ENCODE measurements at regions not wholly inside any gene's neighbourhood (a gene's known extent, or its start where the extent isn't known, plus 50 kb on each side); places are given as distances from the start of the nearest gene placed in this dataset.

DNA sequence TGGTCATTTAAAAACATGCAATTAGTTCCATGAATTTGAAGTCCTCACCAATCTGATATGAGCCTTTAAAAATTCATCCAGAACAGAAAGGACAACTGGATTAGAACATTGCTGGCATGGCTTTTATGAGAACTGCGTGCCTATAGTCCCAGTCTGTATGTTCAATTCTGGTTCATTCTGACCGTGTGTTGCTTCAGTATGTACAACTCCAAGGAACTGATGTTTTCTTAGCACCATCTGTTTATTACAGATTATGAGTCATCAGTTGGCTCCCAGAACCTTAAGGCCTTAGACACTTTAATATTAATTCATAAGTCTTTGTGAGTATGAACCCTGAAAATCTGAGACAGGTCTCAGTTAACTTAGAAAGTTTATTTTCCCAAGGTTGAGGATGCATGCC, 115.0 kb downstream of the CEP44 start:
- TF ChIP-seq LEF1 (IDR thresholded peaks at IDR 0.05; ENCODE audit: borderline replicate concordance): no peak
- TF ChIP-seq TARDBP (IDR thresholded peaks at IDR 0.05): no peak
- CTCF ChIA-PET: no interaction called here
- POLR2A ChIA-PET: no interaction called here
- no peak for DNase-seq (ENCODE audit: extremely low spot score)

DNA sequence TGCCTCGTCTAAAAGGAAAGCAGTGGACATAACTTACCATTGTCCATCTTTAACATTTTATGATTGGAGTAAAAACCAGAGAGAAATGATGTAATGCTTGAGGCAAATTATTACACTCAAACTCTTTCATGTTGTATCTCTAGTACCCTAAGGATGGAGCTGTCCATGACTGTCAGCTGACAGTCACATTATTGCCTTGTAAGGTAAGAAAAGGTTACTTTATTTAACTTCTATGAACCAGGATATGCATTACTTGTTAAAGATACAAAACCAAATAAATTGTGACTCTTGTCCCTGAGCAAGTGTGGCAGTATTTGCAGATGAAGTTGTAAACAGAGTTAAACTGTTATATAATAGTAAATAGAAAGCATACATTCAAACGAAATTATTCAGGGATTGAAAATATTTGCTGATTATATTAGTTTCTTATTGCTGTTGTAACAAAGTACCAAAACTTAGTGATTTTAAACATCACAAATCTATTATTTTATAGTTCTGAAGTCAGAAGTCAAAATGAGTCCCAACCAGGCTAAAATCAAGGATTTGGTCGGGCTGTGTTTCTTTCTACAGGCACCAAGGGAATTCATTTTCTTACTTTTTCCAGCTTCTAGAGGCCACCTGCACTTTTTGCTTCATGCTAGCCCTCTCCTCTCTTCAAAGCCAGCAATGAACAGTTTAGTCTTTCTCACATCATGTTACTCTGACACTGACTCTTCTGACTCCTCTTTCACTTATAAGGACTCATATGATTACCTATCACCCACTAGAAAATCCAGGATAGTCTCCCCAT, 113.8 kb downstream of the CEP44 start:
- CTCF ChIA-PET: no interaction called here
- no peak for DNase-seq (ENCODE audit: extremely low spot score)
- TF ChIP-seq BHLHE40 (IDR thresholded peaks at IDR 0.05; ENCODE audit: borderline replicate concordance) (no peak), SP1 (IDR thresholded peaks at IDR 0.05) (no peak), FOXA1 (IDR thresholded peaks at IDR 0.05) (no peak), SUZ12 (IDR thresholded peaks at IDR 0.05) (no peak), ZNF384 (IDR thresholded peaks at IDR 0.05) (no peak)
- POLR2A ChIA-PET: no interaction called here

DNA sequence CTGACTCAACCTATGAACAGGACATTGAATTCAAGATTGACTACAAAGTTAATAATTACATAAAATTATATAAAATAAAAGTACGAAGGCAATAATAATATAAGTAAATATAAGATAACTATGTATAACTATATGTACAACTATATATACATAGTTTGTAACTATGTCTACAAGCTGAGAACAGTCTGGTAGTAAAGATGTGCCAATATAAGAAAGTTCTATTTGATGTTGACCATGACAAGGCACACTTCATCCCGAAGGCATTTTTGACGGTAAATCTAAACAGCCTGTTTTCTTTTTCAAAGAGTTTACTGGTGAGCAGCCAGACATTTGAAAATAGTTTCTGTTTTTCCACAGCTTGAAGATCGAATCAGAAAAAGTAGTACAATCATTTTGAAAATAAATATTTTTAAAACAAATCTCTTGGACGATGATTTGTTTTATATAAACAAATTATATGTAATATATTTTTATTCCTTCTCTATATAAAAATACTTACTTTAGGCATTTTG, 112.9 kb downstream of the CEP44 start:
- no peak for TF ChIP-seq ELF4 (IDR thresholded peaks at IDR 0.05)
- no peak for TF ChIP-seq SP1 (IDR thresholded peaks at IDR 0.05)
- no peak for TF ChIP-seq FOXA1 (IDR thresholded peaks at IDR 0.05)
- TF ChIP-seq BHLHE40 (IDR thresholded peaks at IDR 0.05; ENCODE audit: borderline replicate concordance): no peak
- TF ChIP-seq SUZ12 (IDR thresholded peaks at IDR 0.05): no peak
- no peak for TF ChIP-seq LEF1 (IDR thresholded peaks at IDR 0.05; ENCODE audit: borderline replicate concordance)
- no peak for TF ChIP-seq FOXM1 (IDR thresholded peaks at IDR 0.05; ENCODE audit: borderline replicate concordance)
- no peak for TF ChIP-seq ARNT (IDR thresholded peaks at IDR 0.05)
- no peak for TF ChIP-seq HDGF (IDR thresholded peaks at IDR 0.05; ENCODE audit: borderline replicate concordance)
- TF ChIP-seq FOXK2 (IDR thresholded peaks at IDR 0.05): no peak
- TF ChIP-seq CTBP1 (IDR thresholded peaks at IDR 0.05; ENCODE audit: borderline replicate concordance): no peak
- TF ChIP-seq ZNF384 (IDR thresholded peaks at IDR 0.05): no peak
- no peak for TF ChIP-seq L3MBTL2 (conservative IDR thresholded peaks at IDR 0.05)
- TF ChIP-seq TARDBP (IDR thresholded peaks at IDR 0.05): no peak
- POLR2A ChIA-PET: no interaction called here
- no peak for DNase-seq (ENCODE audit: extremely low spot score)
- CTCF ChIA-PET: no interaction called here

DNA sequence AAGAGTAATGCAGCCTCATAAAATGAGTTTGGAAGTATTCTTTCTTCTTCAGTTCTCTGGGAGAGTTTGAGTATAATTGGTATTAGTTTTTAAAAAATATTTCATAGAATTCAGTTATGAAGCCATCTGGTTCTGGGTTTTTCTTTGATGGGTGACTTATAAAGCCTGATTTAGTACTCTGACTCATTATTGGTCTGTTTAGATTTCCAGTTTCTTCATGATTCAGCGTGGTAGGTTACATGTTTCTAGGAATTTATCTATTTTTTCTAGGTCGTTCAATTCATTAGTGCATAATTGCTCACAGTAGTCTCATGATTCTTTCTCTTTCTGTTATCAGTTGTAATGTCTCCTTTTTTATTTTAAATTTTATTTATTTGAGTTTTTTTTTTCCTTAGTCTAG, 111.2 kb downstream of the CEP44 start:
- DNase-seq (ENCODE audit: extremely low spot score): no peak
- ChIA-PET CTCF (no interaction called here), POLR2A (no interaction called here)
- no peak for TF ChIP-seq LEF1 (IDR thresholded peaks at IDR 0.05; ENCODE audit: borderline replicate concordance)
- no peak for TF ChIP-seq FOXA1 (IDR thresholded peaks at IDR 0.05)
- TF ChIP-seq FOXK2 (IDR thresholded peaks at IDR 0.05): no peak

DNA sequence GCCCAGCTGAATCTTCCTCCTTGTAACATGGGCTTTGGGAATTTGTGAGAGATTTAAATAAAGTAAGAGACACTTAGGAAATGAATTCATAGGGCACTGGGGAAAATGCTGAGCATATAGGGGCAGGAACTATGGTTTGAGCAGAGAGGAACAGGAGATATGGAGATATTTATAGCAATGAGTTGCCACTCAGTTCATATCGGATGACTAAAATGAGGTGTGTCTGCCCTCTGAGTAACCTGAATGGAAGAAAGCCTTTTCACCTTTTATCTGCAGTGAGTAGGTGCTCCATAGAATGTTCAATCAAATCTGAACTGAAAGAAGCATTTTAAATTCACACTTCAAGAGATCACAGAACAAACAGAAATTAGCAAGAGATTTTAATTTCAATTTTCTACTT, 105.7 kb downstream of the CEP44 start:
- POLR2A ChIA-PET: no interaction called here
- DNase-seq (ENCODE audit: extremely low spot score): no peak
- TF ChIP-seq ZNF384 (IDR thresholded peaks at IDR 0.05): no peak
- TF ChIP-seq SUZ12 (IDR thresholded peaks at IDR 0.05): no peak
- no peak for TF ChIP-seq ARNT (IDR thresholded peaks at IDR 0.05)
- no peak for TF ChIP-seq CTBP1 (IDR thresholded peaks at IDR 0.05; ENCODE audit: borderline replicate concordance)
- no peak for TF ChIP-seq FOXM1 (IDR thresholded peaks at IDR 0.05; ENCODE audit: borderline replicate concordance)
- no peak for TF ChIP-seq ELF4 (IDR thresholded peaks at IDR 0.05)
- no peak for TF ChIP-seq FOXK2 (IDR thresholded peaks at IDR 0.05)
- CTCF ChIA-PET: no interaction called here

DNA sequence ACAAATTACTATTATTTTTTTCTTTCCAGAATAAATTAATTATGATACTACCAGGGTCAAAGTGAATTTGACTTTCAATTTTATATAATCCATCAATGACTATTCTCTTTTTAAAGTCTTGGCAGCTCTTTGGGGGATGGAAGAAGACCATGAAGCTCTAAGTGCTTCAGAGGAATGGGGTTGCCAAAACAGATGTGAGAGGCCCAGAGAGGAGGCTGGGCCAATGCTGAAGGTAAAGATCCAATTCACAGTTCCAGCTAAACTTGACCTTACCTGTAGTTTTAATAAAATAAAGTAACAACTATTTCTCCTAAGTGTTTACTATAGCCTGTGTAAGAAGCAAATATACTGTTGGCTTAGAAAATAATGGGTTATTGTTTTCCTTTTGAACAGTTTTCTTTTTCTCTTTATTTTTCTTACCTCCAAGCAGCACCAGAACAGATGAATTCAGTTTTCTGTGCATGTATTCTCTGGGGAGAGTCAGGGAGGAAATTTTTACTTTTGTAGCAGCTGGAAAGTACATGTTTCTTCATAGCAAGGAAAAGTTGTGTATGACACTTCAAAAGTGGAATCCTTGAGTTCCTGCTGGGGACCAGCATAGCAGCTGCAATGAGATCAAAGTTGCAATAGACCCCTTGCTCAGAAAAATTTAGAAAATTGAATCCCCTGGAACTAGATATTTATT, 104.9 kb downstream of the CEP44 start:
- DNase-seq (ENCODE audit: extremely low spot score): no peak
- TF ChIP-seq NFRKB (IDR thresholded peaks at IDR 0.05): no peak
- CTCF ChIA-PET: no interaction called here
- POLR2A ChIA-PET: no interaction called here

DNA sequence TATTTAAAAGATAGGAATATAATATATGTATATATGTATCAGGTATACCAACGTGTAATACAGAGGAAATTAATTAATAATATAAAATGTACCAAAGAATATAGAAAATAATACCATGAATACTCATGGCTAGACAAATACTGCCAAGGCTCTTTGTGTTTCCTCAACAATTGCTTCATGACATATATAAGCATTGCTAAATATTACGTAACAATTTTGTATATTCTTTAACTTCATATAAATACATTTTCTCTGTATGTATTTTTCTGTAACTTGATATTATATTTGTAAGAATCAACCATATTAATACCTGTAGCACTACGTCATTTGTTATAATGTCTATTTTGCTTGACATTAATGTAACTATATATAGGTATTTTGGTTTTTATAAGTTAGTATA, 104.0 kb downstream of the CEP44 start:
- ChIA-PET POLR2A (no interaction called here), CTCF (no interaction called here)
- no peak for TF ChIP-seq HDGF (IDR thresholded peaks at IDR 0.05; ENCODE audit: borderline replicate concordance)
- TF ChIP-seq SP1 (IDR thresholded peaks at IDR 0.05): no peak
- no peak for TF ChIP-seq CTBP1 (IDR thresholded peaks at IDR 0.05; ENCODE audit: borderline replicate concordance)
- no peak for TF ChIP-seq NFRKB (IDR thresholded peaks at IDR 0.05)
- TF ChIP-seq L3MBTL2 (conservative IDR thresholded peaks at IDR 0.05): no peak

DNA sequence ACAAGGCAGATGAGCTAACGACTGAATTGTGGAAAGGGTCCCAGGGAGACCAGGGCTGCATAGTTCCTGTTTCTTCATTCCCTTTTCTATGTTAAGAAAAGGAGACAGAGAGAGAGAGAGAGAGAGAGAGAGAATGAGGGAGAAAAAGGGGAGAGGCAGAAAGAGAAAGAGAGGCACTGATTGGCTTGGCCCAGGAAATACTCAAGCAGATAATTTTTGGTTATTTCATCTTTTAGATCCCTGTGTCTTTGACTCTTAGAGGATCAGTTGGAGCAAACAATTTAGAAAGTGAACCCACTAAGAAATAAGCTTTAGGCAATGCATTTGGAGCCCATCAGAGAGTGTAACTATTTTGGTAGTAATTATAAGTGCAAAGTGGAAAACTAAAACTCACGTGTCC, 103.4 kb downstream of the CEP44 start:
- POLR2A ChIA-PET: interaction anchor here (0.6 kb wide), 1 partner anchor 74 kb away, joined by 3 read pairs; no protein-coding TSS in a partner anchor
- CTCF ChIA-PET: no interaction called here
- TF ChIP-seq HDGF (IDR thresholded peaks at IDR 0.05; ENCODE audit: borderline replicate concordance): no peak
- TF ChIP-seq ELF4 (IDR thresholded peaks at IDR 0.05): no peak
- TF ChIP-seq, protein P1, sequence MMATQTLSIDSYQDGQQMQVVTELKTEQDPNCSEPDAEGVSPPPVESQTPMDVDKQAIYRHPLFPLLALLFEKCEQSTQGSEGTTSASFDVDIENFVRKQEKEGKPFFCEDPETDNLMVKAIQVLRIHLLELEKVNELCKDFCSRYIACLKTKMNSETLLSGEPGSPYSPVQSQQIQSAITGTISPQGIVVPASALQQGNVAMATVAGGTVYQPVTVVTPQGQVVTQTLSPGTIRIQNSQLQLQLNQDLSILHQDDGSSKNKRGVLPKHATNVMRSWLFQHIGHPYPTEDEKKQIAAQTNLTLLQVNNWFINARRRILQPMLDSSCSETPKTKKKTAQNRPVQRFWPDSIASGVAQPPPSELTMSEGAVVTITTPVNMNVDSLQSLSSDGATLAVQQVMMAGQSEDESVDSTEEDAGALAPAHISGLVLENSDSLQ (IDR thresholded peaks at IDR 0.05): no peak
- no peak for TF ChIP-seq CTBP1 (IDR thresholded peaks at IDR 0.05; ENCODE audit: borderline replicate concordance)
- no peak for TF ChIP-seq SUZ12 (IDR thresholded peaks at IDR 0.05)
- TF ChIP-seq FOXA1 (IDR thresholded peaks at IDR 0.05): no peak
- TF ChIP-seq LEF1 (IDR thresholded peaks at IDR 0.05; ENCODE audit: borderline replicate concordance): no peak
- DNase-seq (ENCODE audit: extremely low spot score): no peak

More for the DNA sequence above, 104.0 kb downstream of the CEP44 start:
- no peak for DNase-seq (ENCODE audit: extremely low spot score)

Data from HEK293T (cell line).